NT2/D1 (cell line): ENCODE measurements at regions not wholly inside any gene's neighbourhood (a gene's known extent, or its start where the extent isn't known, plus 50 kb on each side); places are given as distances from the start of the nearest gene placed in this dataset.

Experiments used
- SUZ12 ChIP-seq: IDR thresholded peaks from 2 replicates; pipeline ENCODE4 v1.6.1; 2011; ENCODE audit not compliant: insufficient read length, insufficient read depth; ENCODE audit errors: extremely low read depth
- YY1 ChIP-seq: IDR thresholded peaks from 2 replicates; pipeline ENCODE4 v1.6.1; 2011; ENCODE audit not compliant: insufficient read length, insufficient read depth
- ZNF274 ChIP-seq: IDR thresholded peaks from 2 replicates; pipeline ENCODE4 v1.6.1; 2011; ENCODE audit warnings: mild to moderate bottlenecking, low read depth, low read length

DNA sequence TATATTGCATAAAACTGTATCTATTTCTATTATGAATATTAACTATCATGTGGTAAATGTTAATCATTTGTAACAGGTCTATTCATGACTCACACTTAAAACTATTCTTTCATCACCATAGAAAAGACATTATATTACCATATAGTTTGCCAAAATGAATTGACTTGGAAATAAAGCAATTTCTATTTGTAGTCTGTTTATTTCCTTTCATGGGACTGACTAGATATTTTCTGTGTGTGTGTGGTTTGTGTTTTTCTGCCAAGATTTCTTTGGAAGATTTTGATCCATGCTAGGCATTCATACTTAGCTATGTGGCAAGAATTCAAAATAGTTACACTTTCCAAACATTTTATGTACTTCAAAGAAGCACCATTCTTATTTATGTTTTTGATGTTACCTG is 522.5 kb upstream of the AGTR1 start:
- TF ChIP-seq ZNF274 (no peak), YY1 (no peak), SUZ12 (no peak)
